ENCODE measurements at regions not wholly inside any gene's neighbourhood (a gene's known extent, or its start where the extent isn't known, plus 50 kb on each side); places are given as distances from the start of the nearest gene placed in this dataset.

GRCh38 chr10:129259128-129259815 lies 207.8 kb upstream of the MGMT start:
- no peak for FAIRE-seq

GRCh38 chr10:129272176-129272575 lies 194.9 kb upstream of the MGMT start:
- TF ChIP-seq, protein P1, sequence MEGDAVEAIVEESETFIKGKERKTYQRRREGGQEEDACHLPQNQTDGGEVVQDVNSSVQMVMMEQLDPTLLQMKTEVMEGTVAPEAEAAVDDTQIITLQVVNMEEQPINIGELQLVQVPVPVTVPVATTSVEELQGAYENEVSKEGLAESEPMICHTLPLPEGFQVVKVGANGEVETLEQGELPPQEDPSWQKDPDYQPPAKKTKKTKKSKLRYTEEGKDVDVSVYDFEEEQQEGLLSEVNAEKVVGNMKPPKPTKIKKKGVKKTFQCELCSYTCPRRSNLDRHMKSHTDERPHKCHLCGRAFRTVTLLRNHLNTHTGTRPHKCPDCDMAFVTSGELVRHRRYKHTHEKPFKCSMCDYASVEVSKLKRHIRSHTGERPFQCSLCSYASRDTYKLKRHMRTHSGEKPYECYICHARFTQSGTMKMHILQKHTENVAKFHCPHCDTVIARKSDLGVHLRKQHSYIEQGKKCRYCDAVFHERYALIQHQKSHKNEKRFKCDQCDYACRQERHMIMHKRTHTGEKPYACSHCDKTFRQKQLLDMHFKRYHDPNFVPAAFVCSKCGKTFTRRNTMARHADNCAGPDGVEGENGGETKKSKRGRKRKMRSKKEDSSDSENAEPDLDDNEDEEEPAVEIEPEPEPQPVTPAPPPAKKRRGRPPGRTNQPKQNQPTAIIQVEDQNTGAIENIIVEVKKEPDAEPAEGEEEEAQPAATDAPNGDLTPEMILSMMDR (IDR thresholded peaks at IDR 0.05; ENCODE audit: insufficient read depth, low read length, severe bottlenecking): no peak
- H3K27me3 ChIP-seq (ENCODE audit: control insufficient read depth, insufficient read depth, low read length): no peaks in the 10 kb centered on the region
- no peak for FAIRE-seq
- no peak overlapping the region for H3K4me3 ChIP-seq (ENCODE audit: low read depth, low read length)
- DNase-seq (ENCODE audit: low read depth): no peak
- no peaks in the 10 kb centered on the region for H3K36me3 ChIP-seq (ENCODE audit: control insufficient read depth, insufficient read depth, low read length)

More at GRCh38 chr10:129259128-129259815, 207.8 kb upstream of the MGMT start:
- DNase-seq (ENCODE audit: low read depth): no peak
- Histone ChIP-seq H3K4me3 (ENCODE audit: low read depth, low read length) (no peak overlapping the region), H3K27me3 (ENCODE audit: control insufficient read depth, insufficient read depth, low read length) (no peaks in the 10 kb centered on the region), H3K36me3 (ENCODE audit: control insufficient read depth, insufficient read depth, low read length) (no peaks in the 10 kb centered on the region)
- TF ChIP-seq, protein P1 (IDR thresholded peaks at IDR 0.05; ENCODE audit: insufficient read depth, low read length, severe bottlenecking): no peak

GRCh38 chr10:129272866-129273650 lies 194.0 kb upstream of the MGMT start:
- DNase-seq (ENCODE audit: low read depth) (no peak), FAIRE-seq (no peak)
- TF ChIP-seq, protein P1 (IDR thresholded peaks at IDR 0.05; ENCODE audit: insufficient read depth, low read length, severe bottlenecking): no peak
- no peaks in the 10 kb centered on the region for H3K36me3 ChIP-seq (ENCODE audit: control insufficient read depth, insufficient read depth, low read length)
- no peaks in the 10 kb centered on the region for H3K27me3 ChIP-seq (ENCODE audit: control insufficient read depth, insufficient read depth, low read length)
- no peak overlapping the region for H3K4me3 ChIP-seq (ENCODE audit: low read depth, low read length)

GRCh38 chr10:129273860-129274259 lies 193.2 kb upstream of the MGMT start:
- no peak overlapping the region for H3K4me3 ChIP-seq (ENCODE audit: low read depth, low read length)
- FAIRE-seq: no peak
- no peaks in the 10 kb centered on the region for H3K36me3 ChIP-seq (ENCODE audit: control insufficient read depth, insufficient read depth, low read length)
- DNase-seq (ENCODE audit: low read depth): no peak
- TF ChIP-seq, protein P1 (IDR thresholded peaks at IDR 0.05; ENCODE audit: insufficient read depth, low read length, severe bottlenecking): no peak
- no peaks in the 10 kb centered on the region for H3K27me3 ChIP-seq (ENCODE audit: control insufficient read depth, insufficient read depth, low read length)

DNA sequence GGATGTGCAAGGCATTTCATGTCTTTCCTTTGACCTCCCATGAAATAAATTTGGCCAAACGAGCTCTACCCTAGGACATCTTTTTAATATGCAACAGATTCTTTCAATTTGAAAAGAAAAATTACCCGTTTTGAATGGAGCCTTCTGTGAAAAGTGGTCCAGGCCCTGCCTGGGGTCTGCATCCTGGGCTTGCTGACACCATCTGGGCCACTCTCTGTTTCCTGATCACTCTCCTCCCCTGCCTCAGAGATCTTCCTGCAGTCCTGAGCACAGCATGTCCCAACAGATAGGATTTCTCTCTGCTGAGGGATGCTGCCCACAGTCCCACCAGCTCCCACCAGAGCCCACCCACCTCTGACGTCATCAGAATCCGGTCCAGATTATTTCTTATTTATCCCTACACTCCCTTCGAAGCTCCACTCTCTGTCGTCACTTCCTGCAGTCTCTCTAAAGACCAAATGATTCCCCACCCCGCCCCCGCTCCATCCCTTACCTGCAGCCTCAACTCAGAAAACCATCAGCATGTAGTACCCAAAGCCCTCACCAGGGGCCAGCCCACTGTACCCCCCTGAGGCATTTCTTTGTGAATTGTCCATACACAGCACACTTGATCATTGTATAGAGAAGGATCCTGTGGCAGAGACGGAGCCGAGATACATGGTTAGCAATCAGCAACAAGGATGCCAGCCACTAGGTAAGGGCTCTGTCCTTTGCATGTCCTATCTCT lies 192.1 kb upstream of the MGMT start:
- Histone ChIP-seq H3K27me3 (ENCODE audit: control insufficient read depth, insufficient read depth, low read length) (no peaks in the 10 kb centered on the region), H3K36me3 (ENCODE audit: control insufficient read depth, insufficient read depth, low read length) (no peaks in the 10 kb centered on the region), H3K4me3 (ENCODE audit: low read depth, low read length) (no peak overlapping the region)
- FAIRE-seq (no peak), DNase-seq (ENCODE audit: low read depth) (no peak)
- TF ChIP-seq, protein P1 (IDR thresholded peaks at IDR 0.05; ENCODE audit: insufficient read depth, low read length, severe bottlenecking): no peak

All from bronchial epithelial cell (primary cell).